ENCODE measurements at regions not wholly inside any gene's neighbourhood (a gene's known extent, or its start where the extent isn't known, plus 50 kb on each side); places are given as distances from the start of the nearest gene placed in this dataset.

- TF ChIP-seq CTCF (IDR thresholded peaks at IDR 0.05; ENCODE audit: extremely low read depth in 1 of 2, insufficient read depth in 1 of 2, low read depth in 1 of 2, low read length in 2 of 2) (no peak), JUN (IDR thresholded peaks at IDR 0.05; ENCODE audit: borderline replicate concordance, insufficient read depth, insufficient read length, low read depth) (no peak)
Measured at GRCh38 chr4:133498149-133498548, 349.1 kb downstream of the PCDH10 start.
